HCT116 (cell line): ENCODE measurements at regions not wholly inside any gene's neighbourhood (a gene's known extent, or its start where the extent isn't known, plus 50 kb on each side); places are given as distances from the start of the nearest gene placed in this dataset.

Experiments used
- ATAC-seq: fragments of 200-7000 bp; cut with Tn5 transposase; 2 replicates; pipeline ENCODE4 v1.9.1; 2020; ENCODE audit warnings: mild to moderate bottlenecking, moderate library complexity
- BruUV-seq: library from RNA; stranded (reverse); fragments of 400-500 nt; replicated peaks from 2 replicates; lab custom pipeline; 2021; lab: Mats Ljungman, UMichigan
- CTCF ChIA-PET: fragments of 300-600 bp; sonication (Branson Sonifier 250); formaldehyde crosslinking; loops from one replicate; lab custom pipeline; 2021; ENCODE audit warnings: antibody characterized with exemption; lab: Charles Lee
- POLR2A ChIA-PET: fragments of 300-600, 350-600 bp; sonication (Branson Sonifier 250); formaldehyde crosslinking; loops from one replicate; lab custom pipeline; 2021; ENCODE audit warnings: antibody characterized with exemption; lab: Charles Lee
- RAD21 ChIA-PET, 2 experiments: fragments of 300-600 bp; sonication (Branson Sonifier 250); formaldehyde crosslinking; loops; one replicate each; lab custom pipeline; 2023; ENCODE audit warnings: low total read pairs in 2 of 2; ENCODE audit not compliant: uncharacterized antibody in 2 of 2, unreplicated experiment in 2 of 2, low non-redundant PET in 1 of 2; lab: Charles Lee
- DNase-seq: peaks from one replicate; pipeline ENCODE4 v3.0.0-alpha.2; 2010; ENCODE audit warnings: low read depth, low spot score
- H2AFZ ChIP-seq: fragments of 200-600 bp; shearing (Covaris generic), sonication (generic); 2 replicates; pipeline ENCODE4 v1.6.1; 2017; ENCODE audit warnings: low read depth, mixed run types, mixed read lengths, antibody characterized with exemption, low read length; ENCODE audit not compliant: poor library complexity, severe bottlenecking
- H3K27ac ChIP-seq: 2 replicates; pipeline ENCODE4 v1.5.1; 2012; ENCODE audit warnings: low read depth, low read length
- H3K27me3 ChIP-seq: fragments of 200-600 bp; sonication (generic); 2 replicates; pipeline ENCODE4 v1.6.1; 2016; ENCODE audit warnings: mixed run types, low read length, mixed read lengths; ENCODE audit not compliant: insufficient read depth
- H3K36me3 ChIP-seq, 2 experiments: fragments of 200-500 bp in 1 of 2; fragments of 200-600 bp in 1 of 2; sonication (Bioruptor generic) in 1 of 2; sonication (generic) in 1 of 2; 2 replicates each; pipeline versions ENCODE4 v1.5.1 to v1.6.1; 2014 to 2016; ENCODE audit warnings: low read length in 2 of 2, inconsistent platforms in 1 of 2, mixed read lengths in 1 of 2, mixed run types in 1 of 2; ENCODE audit not compliant: insufficient read depth in 2 of 2, control insufficient read depth in 1 of 2
- H3K4me1 ChIP-seq, 2 experiments: fragments of 200-600 bp in 1 of 2; sonication (generic) in 1 of 2; 2 replicates each; pipeline versions ENCODE4 v1.5.1 to v1.6.1; 2012 to 2017; ENCODE audit warnings: low read length in 2 of 2, inconsistent platforms in 1 of 2, mild to moderate bottlenecking in 1 of 2, mixed read lengths in 1 of 2, mixed run types in 1 of 2, moderate library complexity in 1 of 2; ENCODE audit not compliant: insufficient read depth in 2 of 2, control insufficient read depth in 1 of 2
- H3K4me2 ChIP-seq: fragments of 200-600 bp; sonication (generic); 2 replicates; pipeline ENCODE4 v1.6.1; 2017; ENCODE audit warnings: mixed run types, low read length, mixed read lengths
- H3K4me3 ChIP-seq, 2 experiments: fragments of 200-600 bp in 1 of 2; sonication (generic) in 1 of 2; replicated peaks in 1 of 2; 2 replicates each; pipeline ENCODE4 v1.5.1; 2011 to 2016; ENCODE audit warnings: low read length in 2 of 2, control low read depth in 1 of 2, low read depth in 1 of 2, mild to moderate bottlenecking in 1 of 2, mixed read lengths in 1 of 2, mixed run types in 1 of 2
- H3K79me2 ChIP-seq: fragments of 200-600 bp; sonication (generic); 2 replicates; pipeline ENCODE4 v1.6.1; 2017; ENCODE audit warnings: mild to moderate bottlenecking, mixed run types, low read length, moderate library complexity, mixed read lengths; ENCODE audit not compliant: insufficient read depth
- H3K9ac ChIP-seq: fragments of 200-600 bp; sonication (generic); 2 replicates; pipeline ENCODE4 v1.6.1; 2016; ENCODE audit warnings: low read length, mixed read lengths
- H3K9me2 ChIP-seq: fragments of 200-600 bp; sonication (generic), shearing (Covaris generic); 2 replicates; pipeline ENCODE4 v1.6.1; 2017; ENCODE audit warnings: mixed run types, mild to moderate bottlenecking, moderate library complexity; ENCODE audit not compliant: insufficient read depth
- H3K9me3 ChIP-seq, 2 experiments: fragments of 200-500 bp in 1 of 2; fragments of 200-600 bp in 1 of 2; sonication (Bioruptor generic) in 1 of 2; sonication (generic) in 1 of 2; 2 replicates each; pipeline ENCODE4 v1.6.1; 2014 to 2017; ENCODE audit warnings: low read length in 2 of 2, mixed read lengths in 2 of 2, inconsistent platforms in 1 of 2, low read depth in 1 of 2, mild to moderate bottlenecking in 1 of 2, mixed run types in 1 of 2, moderate library complexity in 1 of 2; ENCODE audit not compliant: control insufficient read depth in 1 of 2, insufficient read depth in 1 of 2
- H4K20me1 ChIP-seq: fragments of 200-600 bp; sonication (generic), shearing (Covaris generic); 2 replicates; pipeline ENCODE4 v1.6.1; 2017; ENCODE audit warnings: mixed run types, mild to moderate bottlenecking, moderate library complexity; ENCODE audit not compliant: insufficient read depth
- CBX3 ChIP-seq: IDR thresholded peaks from 2 replicates; pipeline ENCODE4 v1.6.1; 2012; ENCODE audit warnings: low read depth
- CEBPB ChIP-seq: IDR thresholded peaks from 2 replicates; pipeline ENCODE4 v1.6.1; 2012; ENCODE audit warnings: low read depth
- EGR1 ChIP-seq: IDR thresholded peaks from 2 replicates; pipeline ENCODE4 v1.6.1; 2012; ENCODE audit warnings: low read depth
- FOSL1 ChIP-seq: IDR thresholded peaks from 2 replicates; pipeline ENCODE4 v1.6.1; 2012; ENCODE audit warnings: low read depth
- JUND ChIP-seq: IDR thresholded peaks from 2 replicates; pipeline ENCODE4 v1.6.1; 2012
- RAD21 ChIP-seq: IDR thresholded peaks from 2 replicates; pipeline ENCODE4 v1.6.1; 2012; ENCODE audit warnings: low read depth, mild to moderate bottlenecking
- SP1 ChIP-seq: IDR thresholded peaks from 2 replicates; pipeline ENCODE4 v1.6.1; 2012; ENCODE audit warnings: low read depth
- TCF7L2 ChIP-seq: IDR thresholded peaks from 2 replicates; pipeline ENCODE4 v1.7.0; 2011; ENCODE audit warnings: borderline replicate concordance, inconsistent platforms; ENCODE audit not compliant: insufficient read depth, insufficient read length; ENCODE audit errors: extremely low read depth
- ZNF274 ChIP-seq: fragments of 200-500 bp; sonication (Bioruptor generic); IDR thresholded peaks from 2 replicates; pipeline ENCODE4 v1.6.1; 2014; ENCODE audit warnings: mild to moderate bottlenecking, low read depth, low read length, inconsistent platforms
- intact Hi-C: fragments of 100-400 bp; cut with micrococcal nuclease; formaldehyde crosslinking; loops from 2 replicates; pipeline ENCODE4 v1.10.0; 2022

- DNase-seq (no peak), ATAC-seq (no peak)
- no peak for TF ChIP-seq FOSL1
- no peak for TF ChIP-seq CBX3
- TF ChIP-seq ZNF274: no peak
- TF ChIP-seq JUND: no peak
- TF ChIP-seq SP1: no peak
- no peak for TF ChIP-seq RAD21
- TF ChIP-seq TCF7L2: no peak
- no peak for TF ChIP-seq EGR1
- H3K4me3 ChIP-seq: no peak overlapping the region
- H2AFZ ChIP-seq: no peak overlapping the region
- no peaks in the 10 kb centered on the region for H3K9me2 ChIP-seq
- no peaks in the 10 kb centered on the region for H3K9me3 ChIP-seq
- no peaks in the 10 kb centered on the region for H4K20me1 ChIP-seq
- no peaks in the 10 kb centered on the region for H3K27me3 ChIP-seq
- intact Hi-C loops: no loop called here
- H3K4me1 ChIP-seq: no peaks in the 10 kb centered on the region
- H3K79me2 ChIP-seq: no peaks in the 10 kb centered on the region
- no peak overlapping the region for H3K27ac ChIP-seq
- no TSS peak for BruUV-seq
- RAD21 ChIA-PET: no interaction called here
- POLR2A ChIA-PET: no interaction called here
- no peaks in the 10 kb centered on the region for H3K36me3 ChIP-seq
- CTCF ChIA-PET: no interaction called here
- no peak overlapping the region for H3K4me2 ChIP-seq
- no peak overlapping the region for H3K9ac ChIP-seq
These were observed 113.8 kb upstream of the THSD7B start for GRCh38 chr2:136651456-136652010.

GRCh38 chr2:136647039-136647438, 118.3 kb upstream of the THSD7B start:
- ATAC-seq (no peak), DNase-seq (no peak)
- Histone ChIP-seq H3K79me2 (no peaks in the 10 kb centered on the region), H2AFZ (no peak overlapping the region), H4K20me1 (no peaks in the 10 kb centered on the region), H3K4me1 (no peaks in the 10 kb centered on the region), H3K9me2 (no peaks in the 10 kb centered on the region), H3K4me3 (no peak overlapping the region), H3K4me2 (no peak overlapping the region), H3K9me3 (no peaks in the 10 kb centered on the region), H3K9ac (no peak overlapping the region), H3K27ac (no peak overlapping the region), H3K36me3 (no peaks in the 10 kb centered on the region), H3K27me3 (no peaks in the 10 kb centered on the region)
- intact Hi-C loops: no loop called here
- BruUV-seq: no TSS peak
- ChIA-PET RAD21 (no interaction called here), CTCF (no interaction called here), POLR2A (no interaction called here)
- no peak for TF ChIP-seq CEBPB
